ENCODE measurements at regions not wholly inside any gene's neighbourhood (a gene's known extent, or its start where the extent isn't known, plus 50 kb on each side); places are given as distances from the start of the nearest gene placed in this dataset.

DNA sequence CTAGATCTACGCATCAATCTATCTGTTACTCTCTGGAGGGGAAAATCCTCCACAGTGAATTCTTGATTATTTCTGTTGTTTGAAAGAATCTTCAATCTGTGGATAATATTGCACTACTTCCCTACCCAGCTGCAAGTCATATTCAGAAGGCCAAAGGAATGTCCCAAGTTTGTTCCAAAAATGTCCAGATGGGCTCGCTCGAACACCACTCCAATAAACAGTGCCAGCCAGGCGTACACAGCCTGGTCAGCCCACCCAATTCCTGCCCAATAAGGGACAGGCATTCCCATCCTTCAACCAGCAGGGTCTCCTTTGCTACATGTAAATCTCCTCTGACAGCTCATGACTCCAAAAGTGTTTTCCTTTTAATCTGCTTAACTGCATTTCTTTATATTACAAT lies 80.7 kb upstream of the GPM6B start:
- H3K27me3 ChIP-seq (ENCODE audit: insufficient read depth, poor library complexity, severe bottlenecking) = no peaks in the 10 kb centered on the region
- H3K27ac ChIP-seq (replicated peaks) = no peak overlapping the region
- DNase-seq (ENCODE audit: low read depth in 1 of 2, low spot score in 1 of 2) = no peak
- H3K4me3 ChIP-seq (replicated peaks; ENCODE audit: insufficient read depth, low read length) = no peak overlapping the region
- TF ChIP-seq SPI1 (IDR thresholded peaks at IDR 0.05; ENCODE audit: borderline replicate concordance, low read depth) = no peak
- no peak for TF ChIP-seq POLR2AphosphoS5 (IDR thresholded peaks at IDR 0.05; ENCODE audit: low read depth)
- TF ChIP-seq, protein P1, sequence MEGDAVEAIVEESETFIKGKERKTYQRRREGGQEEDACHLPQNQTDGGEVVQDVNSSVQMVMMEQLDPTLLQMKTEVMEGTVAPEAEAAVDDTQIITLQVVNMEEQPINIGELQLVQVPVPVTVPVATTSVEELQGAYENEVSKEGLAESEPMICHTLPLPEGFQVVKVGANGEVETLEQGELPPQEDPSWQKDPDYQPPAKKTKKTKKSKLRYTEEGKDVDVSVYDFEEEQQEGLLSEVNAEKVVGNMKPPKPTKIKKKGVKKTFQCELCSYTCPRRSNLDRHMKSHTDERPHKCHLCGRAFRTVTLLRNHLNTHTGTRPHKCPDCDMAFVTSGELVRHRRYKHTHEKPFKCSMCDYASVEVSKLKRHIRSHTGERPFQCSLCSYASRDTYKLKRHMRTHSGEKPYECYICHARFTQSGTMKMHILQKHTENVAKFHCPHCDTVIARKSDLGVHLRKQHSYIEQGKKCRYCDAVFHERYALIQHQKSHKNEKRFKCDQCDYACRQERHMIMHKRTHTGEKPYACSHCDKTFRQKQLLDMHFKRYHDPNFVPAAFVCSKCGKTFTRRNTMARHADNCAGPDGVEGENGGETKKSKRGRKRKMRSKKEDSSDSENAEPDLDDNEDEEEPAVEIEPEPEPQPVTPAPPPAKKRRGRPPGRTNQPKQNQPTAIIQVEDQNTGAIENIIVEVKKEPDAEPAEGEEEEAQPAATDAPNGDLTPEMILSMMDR (IDR thresholded peaks at IDR 0.05; ENCODE audit: insufficient read depth, low read length) = no peak
- TF ChIP-seq, protein P2, sequence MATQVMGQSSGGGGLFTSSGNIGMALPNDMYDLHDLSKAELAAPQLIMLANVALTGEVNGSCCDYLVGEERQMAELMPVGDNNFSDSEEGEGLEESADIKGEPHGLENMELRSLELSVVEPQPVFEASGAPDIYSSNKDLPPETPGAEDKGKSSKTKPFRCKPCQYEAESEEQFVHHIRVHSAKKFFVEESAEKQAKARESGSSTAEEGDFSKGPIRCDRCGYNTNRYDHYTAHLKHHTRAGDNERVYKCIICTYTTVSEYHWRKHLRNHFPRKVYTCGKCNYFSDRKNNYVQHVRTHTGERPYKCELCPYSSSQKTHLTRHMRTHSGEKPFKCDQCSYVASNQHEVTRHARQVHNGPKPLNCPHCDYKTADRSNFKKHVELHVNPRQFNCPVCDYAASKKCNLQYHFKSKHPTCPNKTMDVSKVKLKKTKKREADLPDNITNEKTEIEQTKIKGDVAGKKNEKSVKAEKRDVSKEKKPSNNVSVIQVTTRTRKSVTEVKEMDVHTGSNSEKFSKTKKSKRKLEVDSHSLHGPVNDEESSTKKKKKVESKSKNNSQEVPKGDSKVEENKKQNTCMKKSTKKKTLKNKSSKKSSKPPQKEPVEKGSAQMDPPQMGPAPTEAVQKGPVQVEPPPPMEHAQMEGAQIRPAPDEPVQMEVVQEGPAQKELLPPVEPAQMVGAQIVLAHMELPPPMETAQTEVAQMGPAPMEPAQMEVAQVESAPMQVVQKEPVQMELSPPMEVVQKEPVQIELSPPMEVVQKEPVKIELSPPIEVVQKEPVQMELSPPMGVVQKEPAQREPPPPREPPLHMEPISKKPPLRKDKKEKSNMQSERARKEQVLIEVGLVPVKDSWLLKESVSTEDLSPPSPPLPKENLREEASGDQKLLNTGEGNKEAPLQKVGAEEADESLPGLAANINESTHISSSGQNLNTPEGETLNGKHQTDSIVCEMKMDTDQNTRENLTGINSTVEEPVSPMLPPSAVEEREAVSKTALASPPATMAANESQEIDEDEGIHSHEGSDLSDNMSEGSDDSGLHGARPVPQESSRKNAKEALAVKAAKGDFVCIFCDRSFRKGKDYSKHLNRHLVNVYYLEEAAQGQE (IDR thresholded peaks at IDR 0.05; ENCODE audit: insufficient replicate concordance, low read depth) = no peak
- no peak for TF ChIP-seq GABPA (IDR thresholded peaks at IDR 0.05; ENCODE audit: low read depth)

DNA sequence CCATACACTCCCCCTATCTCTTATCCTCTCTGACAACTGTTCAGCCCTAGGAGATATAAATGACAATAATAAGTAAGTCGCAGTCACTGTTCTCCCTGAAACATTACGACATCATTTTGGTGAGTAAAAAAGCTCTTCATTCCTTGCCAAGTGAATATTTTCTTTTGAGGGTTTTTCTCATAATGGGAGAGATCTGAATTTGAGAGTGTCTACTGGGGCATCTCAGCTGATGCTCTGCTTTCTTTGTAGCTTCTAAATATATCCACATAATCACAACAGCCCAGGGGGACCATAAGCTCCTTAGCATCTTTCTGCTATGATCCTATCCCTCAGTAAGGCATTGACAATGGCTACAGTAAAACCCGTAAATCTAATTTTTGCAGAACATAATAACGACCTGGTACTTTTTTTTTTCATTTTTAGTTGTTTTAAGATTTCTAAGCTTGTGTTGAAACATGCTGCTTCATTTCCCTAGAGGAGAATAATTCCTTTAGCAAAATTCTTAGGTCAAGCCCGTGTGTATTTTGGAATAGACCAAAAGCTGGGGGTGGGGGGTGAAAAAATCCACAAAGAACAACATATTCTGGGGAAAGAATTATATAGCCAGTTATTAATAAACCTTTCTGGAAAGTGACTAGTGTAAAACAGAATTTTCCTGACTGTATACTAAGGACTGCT lies 78.1 kb upstream of the GPM6B start:
- H3K27me3 ChIP-seq (ENCODE audit: insufficient read depth, poor library complexity, severe bottlenecking) = no peaks in the 10 kb centered on the region
- DNase-seq (ENCODE audit: low read depth in 1 of 2, low spot score in 1 of 2) = no peak
- no peak overlapping the region for H3K4me3 ChIP-seq (replicated peaks; ENCODE audit: insufficient read depth, low read length)
- H3K27ac ChIP-seq (replicated peaks) = no peak overlapping the region
- TF ChIP-seq, protein P1 (IDR thresholded peaks at IDR 0.05; ENCODE audit: insufficient read depth, low read length) = no peak
- TF ChIP-seq, protein P2 (IDR thresholded peaks at IDR 0.05; ENCODE audit: insufficient replicate concordance, low read depth) = no peak
- TF ChIP-seq POLR2AphosphoS5 (IDR thresholded peaks at IDR 0.05; ENCODE audit: low read depth) (no peak), GABPA (IDR thresholded peaks at IDR 0.05; ENCODE audit: low read depth) (no peak), SPI1 (IDR thresholded peaks at IDR 0.05; ENCODE audit: borderline replicate concordance, low read depth) (no peak)

DNA sequence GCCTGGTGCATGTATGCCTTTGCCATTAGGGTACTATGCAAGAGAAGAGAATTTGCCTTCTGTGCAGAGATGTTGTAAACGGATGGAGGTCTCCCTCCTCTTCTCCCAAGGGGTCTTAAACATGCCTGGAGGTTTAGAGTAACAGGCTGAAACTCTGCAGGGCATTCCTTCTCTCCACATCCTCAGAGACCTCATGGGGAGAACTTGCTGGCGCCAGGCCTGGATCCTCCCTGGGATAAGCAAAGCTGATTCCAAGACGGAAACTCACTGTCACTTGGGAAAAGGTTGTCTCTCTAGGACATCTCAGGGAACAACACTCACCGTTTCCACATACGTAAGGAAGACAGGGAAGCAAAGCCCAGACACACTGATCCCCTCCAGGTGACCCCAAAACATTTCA lies 76.9 kb upstream of the GPM6B start:
- TF ChIP-seq SPI1 (IDR thresholded peaks at IDR 0.05; ENCODE audit: borderline replicate concordance, low read depth) (no peak), POLR2AphosphoS5 (IDR thresholded peaks at IDR 0.05; ENCODE audit: low read depth) (no peak)
- TF ChIP-seq, protein P2 (IDR thresholded peaks at IDR 0.05; ENCODE audit: insufficient replicate concordance, low read depth) = no peak
- H3K27me3 ChIP-seq (ENCODE audit: insufficient read depth, poor library complexity, severe bottlenecking) = no peaks in the 10 kb centered on the region
- no peak for DNase-seq (ENCODE audit: low read depth in 1 of 2, low spot score in 1 of 2)
- no peak overlapping the region for H3K27ac ChIP-seq (replicated peaks)
- no peak overlapping the region for H3K4me3 ChIP-seq (replicated peaks; ENCODE audit: insufficient read depth, low read length)

Data from HL-60 (cell line).